Vagina (tissue), 2 donors: ENCODE measurements at regions not wholly inside any gene's neighbourhood (a gene's known extent, or its start where the extent isn't known, plus 50 kb on each side); places are given as distances from the start of the nearest gene placed in this dataset.

Experiments
- POLR2A ChIP-seq, 2 donors: fragments of 450-650 bp; IDR thresholded peaks; one replicate each; pipeline ENCODE4 v1.6.1; 2017; ENCODE audit warnings: antibody characterized with exemption in 2 of 2, mild to moderate bottlenecking in 2 of 2, moderate library complexity in 2 of 2
- POLR2AphosphoS5 ChIP-seq, 2 donors: sonication (generic); formaldehyde crosslinking; IDR thresholded peaks; one replicate each; pipeline ENCODE4 v1.9.0; 2017; ENCODE audit warnings: antibody characterized with exemption in 2 of 2, mild to moderate bottlenecking in 2 of 2, low read depth in 1 of 2; ENCODE audit not compliant: insufficient read depth in 1 of 2
- TF ChIP-seq, protein P1 (sequence below), 3 experiments: fragments of 450-650 bp in 2 of 3; fragments of 200-600 bp in 1 of 3; sonication (generic) in 1 of 3; IDR thresholded peaks; one replicate each; pipeline ENCODE4 v1.5.1; 2017 to 2019; ENCODE audit warnings: antibody characterized with exemption in 3 of 3, mild to moderate bottlenecking in 2 of 3, moderate library complexity in 2 of 3

DNA sequence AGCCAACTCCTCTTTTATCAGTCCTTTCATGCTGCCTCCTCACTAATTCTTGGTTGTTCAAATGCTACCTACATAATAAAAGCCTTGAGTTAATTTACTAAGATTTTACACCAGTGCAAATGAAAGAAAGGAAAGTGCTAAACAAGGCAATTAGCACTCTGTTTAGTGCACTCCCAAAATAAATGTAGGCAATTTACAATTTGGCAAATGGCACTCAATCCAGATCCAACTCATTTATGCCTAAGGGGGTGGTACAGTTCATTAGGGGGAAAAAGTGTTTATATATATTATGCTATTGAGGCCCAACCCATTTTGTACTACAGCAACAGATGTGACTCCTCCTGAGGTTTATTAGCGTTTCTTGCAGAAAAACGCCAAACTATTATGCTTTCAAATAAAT is 370.1 kb downstream of the NR2F2 start:
- TF ChIP-seq, protein P1, sequence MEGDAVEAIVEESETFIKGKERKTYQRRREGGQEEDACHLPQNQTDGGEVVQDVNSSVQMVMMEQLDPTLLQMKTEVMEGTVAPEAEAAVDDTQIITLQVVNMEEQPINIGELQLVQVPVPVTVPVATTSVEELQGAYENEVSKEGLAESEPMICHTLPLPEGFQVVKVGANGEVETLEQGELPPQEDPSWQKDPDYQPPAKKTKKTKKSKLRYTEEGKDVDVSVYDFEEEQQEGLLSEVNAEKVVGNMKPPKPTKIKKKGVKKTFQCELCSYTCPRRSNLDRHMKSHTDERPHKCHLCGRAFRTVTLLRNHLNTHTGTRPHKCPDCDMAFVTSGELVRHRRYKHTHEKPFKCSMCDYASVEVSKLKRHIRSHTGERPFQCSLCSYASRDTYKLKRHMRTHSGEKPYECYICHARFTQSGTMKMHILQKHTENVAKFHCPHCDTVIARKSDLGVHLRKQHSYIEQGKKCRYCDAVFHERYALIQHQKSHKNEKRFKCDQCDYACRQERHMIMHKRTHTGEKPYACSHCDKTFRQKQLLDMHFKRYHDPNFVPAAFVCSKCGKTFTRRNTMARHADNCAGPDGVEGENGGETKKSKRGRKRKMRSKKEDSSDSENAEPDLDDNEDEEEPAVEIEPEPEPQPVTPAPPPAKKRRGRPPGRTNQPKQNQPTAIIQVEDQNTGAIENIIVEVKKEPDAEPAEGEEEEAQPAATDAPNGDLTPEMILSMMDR (IDR thresholded peaks at IDR 0.05), result no peak
- no peak for TF ChIP-seq POLR2A (IDR thresholded peaks at IDR 0.05)
- TF ChIP-seq POLR2AphosphoS5 (IDR thresholded peaks at IDR 0.05; ENCODE audit: insufficient read depth in 1 of 2, low read depth in 1 of 2), result no peak
